ENCODE measurements at regions not wholly inside any gene's neighbourhood (a gene's known extent, or its start where the extent isn't known, plus 50 kb on each side); places are given as distances from the start of the nearest gene placed in this dataset.

GRCh38 chr9:89748021-89748670 lies 143.3 kb downstream of the GADD45G start:
- no peak overlapping the region for H3K4me3 ChIP-seq

GRCh38 chr9:89748831-89749499 lies 144.2 kb downstream of the GADD45G start:
- Histone ChIP-seq H3K4me3 (no peak overlapping the region), H3K27ac (no peak overlapping the region), H3K27me3 (no peaks in the 10 kb centered on the region), H3K36me3 (no peaks in the 10 kb centered on the region), H3K4me1 (no peaks in the 10 kb centered on the region), H3K9me3 (no peaks in the 10 kb centered on the region)
- DNase-seq (ENCODE audit: low spot score in 2 of 2), result no peak
- intact Hi-C loops (cut with DNase I), result no loop called here
- TF ChIP-seq CTCF (IDR thresholded peaks at IDR 0.05), result no peak

More at GRCh38 chr9:89748021-89748670, 143.3 kb downstream of the GADD45G start:
- Histone ChIP-seq H3K4me1 (no peaks in the 10 kb centered on the region), H3K36me3 (no peaks in the 10 kb centered on the region), H3K27ac (no peak overlapping the region), H3K9me3 (no peaks in the 10 kb centered on the region), H3K27me3 (no peaks in the 10 kb centered on the region)
- no peak for TF ChIP-seq CTCF (IDR thresholded peaks at IDR 0.05)
- intact Hi-C loops (cut with DNase I), result no loop called here
- no peak for DNase-seq (ENCODE audit: low spot score in 2 of 2)

- DNase-seq (ENCODE audit: low spot score in 2 of 2), result no peak
- H3K36me3 ChIP-seq, result no peaks in the 10 kb centered on the region
Observed at GRCh38 chr9:89749500-89750116, 144.8 kb downstream of the GADD45G start.

GRCh38 chr9:89750117-89750791 lies 145.4 kb downstream of the GADD45G start:
- Histone ChIP-seq H3K27me3 (no peaks in the 10 kb centered on the region), H3K4me3 (no peak overlapping the region), H3K9me3 (no peaks in the 10 kb centered on the region), H3K27ac (no peak overlapping the region), H3K4me1 (no peaks in the 10 kb centered on the region), H3K36me3 (no peaks in the 10 kb centered on the region)
- TF ChIP-seq CTCF (IDR thresholded peaks at IDR 0.05), result no peak
- no peak for DNase-seq (ENCODE audit: low spot score in 2 of 2)
- intact Hi-C loops (cut with DNase I), result no loop called here

More at GRCh38 chr9:89749500-89750116, 144.8 kb downstream of the GADD45G start:
- H3K4me3 ChIP-seq, result no peak overlapping the region
- no peaks in the 10 kb centered on the region for H3K4me1 ChIP-seq
- intact Hi-C loops (cut with DNase I), result no loop called here
- H3K9me3 ChIP-seq, result no peaks in the 10 kb centered on the region
- H3K27me3 ChIP-seq, result no peaks in the 10 kb centered on the region
- no peak overlapping the region for H3K27ac ChIP-seq
- TF ChIP-seq CTCF (IDR thresholded peaks at IDR 0.05), result no peak

- no peak for TF ChIP-seq CTCF (IDR thresholded peaks at IDR 0.05)
- no peak for DNase-seq (ENCODE audit: low spot score in 2 of 2)
- H3K27ac ChIP-seq, result no peak overlapping the region
- no peaks in the 10 kb centered on the region for H3K27me3 ChIP-seq
- H3K4me3 ChIP-seq, result no peak overlapping the region
- H3K36me3 ChIP-seq, result no peaks in the 10 kb centered on the region
- no peaks in the 10 kb centered on the region for H3K4me1 ChIP-seq
- no peaks in the 10 kb centered on the region for H3K9me3 ChIP-seq
- intact Hi-C loops (cut with DNase I), result no loop called here
Observed at GRCh38 chr9:89751079-89751825, 146.4 kb downstream of the GADD45G start.

All from ascending aorta (tissue), 2 donors.